ENCODE measurements at regions not wholly inside any gene's neighbourhood (a gene's known extent, or its start where the extent isn't known, plus 50 kb on each side); places are given as distances from the start of the nearest gene placed in this dataset.

GRCh38 chr7:155881471-155882350 lies 69.4 kb upstream of the SHH start:
- H3K79me2 ChIP-seq (ENCODE audit: control insufficient read depth, low read length) = no peaks in the 10 kb centered on the region
- no peaks in the 10 kb centered on the region for H3K27me3 ChIP-seq (ENCODE audit: control insufficient read depth, low read length)
- no peaks in the 10 kb centered on the region for H3K9me2 ChIP-seq (replicated peaks; ENCODE audit: control insufficient read depth, low read length)
- TF ChIP-seq CTCF (IDR thresholded peaks at IDR 0.05; ENCODE audit: low read depth, low read length, poor library complexity, severe bottlenecking) = no peak
- TF ChIP-seq EZH2phosphoT487 (IDR thresholded peaks at IDR 0.05; ENCODE audit: borderline replicate concordance, low read length) = no peak
- no peaks in the 10 kb centered on the region for H3K9me3 ChIP-seq (ENCODE audit: control insufficient read depth, insufficient read depth, low read length)
- no peak overlapping the region for H3K27ac ChIP-seq (ENCODE audit: low read depth, low read length)
- H3F3A ChIP-seq (ENCODE audit: control insufficient read depth, insufficient read depth) = no peaks in the 10 kb centered on the region
- no peak overlapping the region for H3K4me2 ChIP-seq (ENCODE audit: low read length)
- H4K20me1 ChIP-seq (ENCODE audit: control insufficient read depth, insufficient read depth, low read depth, low read length) = no peaks in the 10 kb centered on the region
- H3K36me3 ChIP-seq (ENCODE audit: control insufficient read depth, low read length) = no peaks in the 10 kb centered on the region
- H3K4me3 ChIP-seq (ENCODE audit: low read length) = no peak overlapping the region
- H3K4me1 ChIP-seq (ENCODE audit: control insufficient read depth, low read length) = no peaks in the 10 kb centered on the region

- Histone ChIP-seq H3K79me2 (ENCODE audit: control insufficient read depth, low read length) (no peaks in the 10 kb centered on the region), H3K4me3 (ENCODE audit: low read length) (no peak overlapping the region), H3K9me2 (replicated peaks; ENCODE audit: control insufficient read depth, low read length) (no peaks in the 10 kb centered on the region), H3F3A (ENCODE audit: control insufficient read depth, insufficient read depth) (no peaks in the 10 kb centered on the region), H3K4me2 (ENCODE audit: low read length) (no peak overlapping the region), H3K9me3 (ENCODE audit: control insufficient read depth, insufficient read depth, low read length) (no peaks in the 10 kb centered on the region), H3K4me1 (ENCODE audit: control insufficient read depth, low read length) (no peaks in the 10 kb centered on the region), H3K36me3 (ENCODE audit: control insufficient read depth, low read length) (no peaks in the 10 kb centered on the region), H3K27me3 (ENCODE audit: control insufficient read depth, low read length) (0 out of 2 replicates have a peak, but pooled peaks cover 4% of the 10 kb centered on the region), H4K20me1 (ENCODE audit: control insufficient read depth, insufficient read depth, low read depth, low read length) (no peaks in the 10 kb centered on the region), H3K27ac (ENCODE audit: low read depth, low read length) (no peak overlapping the region)
- TF ChIP-seq EZH2phosphoT487 (IDR thresholded peaks at IDR 0.05; ENCODE audit: borderline replicate concordance, low read length) (no peak), CTCF (IDR thresholded peaks at IDR 0.05; ENCODE audit: low read depth, low read length, poor library complexity, severe bottlenecking) (no peak)
Observed at GRCh38 chr7:155880721-155881120, 68.5 kb upstream of the SHH start.

GRCh38 chr7:155879592-155879991 lies 67.3 kb upstream of the SHH start:
- Histone ChIP-seq H3K4me1 (ENCODE audit: control insufficient read depth, low read length) (no peaks in the 10 kb centered on the region), H3K27me3 (ENCODE audit: control insufficient read depth, low read length) (0 out of 2 replicates have a peak, but pooled peaks cover 4% of the 10 kb centered on the region), H3K36me3 (ENCODE audit: control insufficient read depth, low read length) (no peaks in the 10 kb centered on the region), H3K4me2 (ENCODE audit: low read length) (no peak overlapping the region), H3K79me2 (ENCODE audit: control insufficient read depth, low read length) (no peaks in the 10 kb centered on the region), H3K9me3 (ENCODE audit: control insufficient read depth, insufficient read depth, low read length) (no peaks in the 10 kb centered on the region), H3K27ac (ENCODE audit: low read depth, low read length) (no peak overlapping the region), H3K9me2 (replicated peaks; ENCODE audit: control insufficient read depth, low read length) (no peaks in the 10 kb centered on the region), H3F3A (ENCODE audit: control insufficient read depth, insufficient read depth) (no peaks in the 10 kb centered on the region), H4K20me1 (ENCODE audit: control insufficient read depth, insufficient read depth, low read depth, low read length) (no peaks in the 10 kb centered on the region), H3K4me3 (ENCODE audit: low read length) (no peak overlapping the region)
- no peak for TF ChIP-seq CTCF (IDR thresholded peaks at IDR 0.05; ENCODE audit: low read depth, low read length, poor library complexity, severe bottlenecking)
- TF ChIP-seq EZH2phosphoT487 (IDR thresholded peaks at IDR 0.05; ENCODE audit: borderline replicate concordance, low read length) = no peak

Measured in DOHH2 (cell line).